ENCODE measurements at regions not wholly inside any gene's neighbourhood (a gene's known extent, or its start where the extent isn't known, plus 50 kb on each side); places are given as distances from the start of the nearest gene placed in this dataset.

DNA sequence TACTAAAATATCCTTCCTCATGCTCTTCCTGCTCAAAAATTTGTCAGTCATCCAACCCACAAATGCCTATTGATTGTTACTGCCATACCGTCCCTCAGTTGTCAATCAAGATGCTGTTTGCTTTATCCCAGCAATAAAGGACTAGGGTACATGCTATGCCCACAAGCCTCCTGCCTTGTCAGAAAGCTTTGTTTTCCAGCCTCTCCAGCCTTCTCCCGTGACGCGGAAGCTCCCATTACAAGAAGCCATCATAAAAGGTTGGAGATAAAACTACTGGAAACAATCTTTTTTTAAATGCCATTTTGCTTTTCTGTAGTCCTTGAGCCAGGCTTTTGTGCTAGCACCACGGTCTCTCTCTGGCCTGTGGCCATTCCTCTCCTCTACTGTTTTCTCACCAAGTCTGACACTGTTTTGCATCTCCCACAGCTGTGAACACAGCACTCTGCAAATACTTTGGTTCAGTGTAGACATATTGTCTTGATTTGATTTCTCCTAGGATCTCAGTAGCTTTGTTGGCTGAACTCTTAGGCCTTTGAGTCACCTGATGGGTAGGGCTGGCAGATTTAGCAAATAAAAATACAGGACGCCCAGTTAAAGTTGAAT, 495.7 kb upstream of the JARID2 start:
- no peaks in the 10 kb centered on the region for H3K36me3 Mint-ChIP-seq (ENCODE audit: insufficient read depth)
- peaks cover 12% of the 10 kb centered on the region for H3K9me3 Mint-ChIP-seq (ENCODE audit: low read depth)
- H3K27me3 Mint-ChIP-seq: no peaks in the 10 kb centered on the region
- H3K27ac Mint-ChIP-seq: no peak overlapping the region
- peaks cover 21% of the 10 kb centered on the region for H3K4me1 Mint-ChIP-seq (ENCODE audit: low read depth)
- no peak overlapping the region for H3K4me3 Mint-ChIP-seq (ENCODE audit: low read depth)
- TF ChIP-seq, protein P1, sequence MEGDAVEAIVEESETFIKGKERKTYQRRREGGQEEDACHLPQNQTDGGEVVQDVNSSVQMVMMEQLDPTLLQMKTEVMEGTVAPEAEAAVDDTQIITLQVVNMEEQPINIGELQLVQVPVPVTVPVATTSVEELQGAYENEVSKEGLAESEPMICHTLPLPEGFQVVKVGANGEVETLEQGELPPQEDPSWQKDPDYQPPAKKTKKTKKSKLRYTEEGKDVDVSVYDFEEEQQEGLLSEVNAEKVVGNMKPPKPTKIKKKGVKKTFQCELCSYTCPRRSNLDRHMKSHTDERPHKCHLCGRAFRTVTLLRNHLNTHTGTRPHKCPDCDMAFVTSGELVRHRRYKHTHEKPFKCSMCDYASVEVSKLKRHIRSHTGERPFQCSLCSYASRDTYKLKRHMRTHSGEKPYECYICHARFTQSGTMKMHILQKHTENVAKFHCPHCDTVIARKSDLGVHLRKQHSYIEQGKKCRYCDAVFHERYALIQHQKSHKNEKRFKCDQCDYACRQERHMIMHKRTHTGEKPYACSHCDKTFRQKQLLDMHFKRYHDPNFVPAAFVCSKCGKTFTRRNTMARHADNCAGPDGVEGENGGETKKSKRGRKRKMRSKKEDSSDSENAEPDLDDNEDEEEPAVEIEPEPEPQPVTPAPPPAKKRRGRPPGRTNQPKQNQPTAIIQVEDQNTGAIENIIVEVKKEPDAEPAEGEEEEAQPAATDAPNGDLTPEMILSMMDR (IDR thresholded peaks at IDR 0.05; ENCODE audit: unreplicated experiment): no peak
- DNase-seq (ENCODE audit: low spot score, unreplicated experiment): no peak

DNA sequence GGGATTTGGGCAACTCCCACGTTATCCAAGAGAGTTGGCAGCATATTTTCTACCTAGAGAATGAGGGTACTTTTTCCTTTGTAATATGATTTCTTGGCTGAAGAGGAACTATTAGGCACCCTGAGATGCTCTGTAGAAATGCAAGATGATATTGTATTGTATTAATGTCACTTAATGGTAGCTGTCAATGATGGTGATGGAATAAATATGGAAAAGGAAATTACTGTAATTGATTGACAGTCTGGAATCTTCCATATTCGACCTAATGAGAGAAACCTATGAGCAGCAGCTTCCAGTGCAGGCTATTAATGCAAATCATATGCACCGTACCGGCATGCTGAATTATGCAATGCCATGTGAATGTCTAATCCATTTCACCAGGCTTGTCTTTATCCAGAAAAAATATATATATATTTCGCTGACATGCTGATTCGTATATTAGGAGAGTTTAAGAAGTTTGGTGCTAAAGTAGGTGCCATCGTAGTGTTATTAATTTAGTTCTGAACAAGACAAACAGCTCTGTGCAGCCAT, 494.2 kb upstream of the JARID2 start:
- Mint-ChIP-seq H3K4me3 (ENCODE audit: low read depth) (no peak overlapping the region), H3K4me1 (ENCODE audit: low read depth) (peaks cover 18% of the 10 kb centered on the region), H3K36me3 (ENCODE audit: insufficient read depth) (no peaks in the 10 kb centered on the region), H3K9me3 (ENCODE audit: low read depth) (peaks cover 3% of the 10 kb centered on the region), H3K27me3 (no peaks in the 10 kb centered on the region), H3K27ac (no peak overlapping the region)
- TF ChIP-seq, protein P1 (IDR thresholded peaks at IDR 0.05; ENCODE audit: unreplicated experiment): no peak
- no peak for DNase-seq (ENCODE audit: low spot score, unreplicated experiment)

DNA sequence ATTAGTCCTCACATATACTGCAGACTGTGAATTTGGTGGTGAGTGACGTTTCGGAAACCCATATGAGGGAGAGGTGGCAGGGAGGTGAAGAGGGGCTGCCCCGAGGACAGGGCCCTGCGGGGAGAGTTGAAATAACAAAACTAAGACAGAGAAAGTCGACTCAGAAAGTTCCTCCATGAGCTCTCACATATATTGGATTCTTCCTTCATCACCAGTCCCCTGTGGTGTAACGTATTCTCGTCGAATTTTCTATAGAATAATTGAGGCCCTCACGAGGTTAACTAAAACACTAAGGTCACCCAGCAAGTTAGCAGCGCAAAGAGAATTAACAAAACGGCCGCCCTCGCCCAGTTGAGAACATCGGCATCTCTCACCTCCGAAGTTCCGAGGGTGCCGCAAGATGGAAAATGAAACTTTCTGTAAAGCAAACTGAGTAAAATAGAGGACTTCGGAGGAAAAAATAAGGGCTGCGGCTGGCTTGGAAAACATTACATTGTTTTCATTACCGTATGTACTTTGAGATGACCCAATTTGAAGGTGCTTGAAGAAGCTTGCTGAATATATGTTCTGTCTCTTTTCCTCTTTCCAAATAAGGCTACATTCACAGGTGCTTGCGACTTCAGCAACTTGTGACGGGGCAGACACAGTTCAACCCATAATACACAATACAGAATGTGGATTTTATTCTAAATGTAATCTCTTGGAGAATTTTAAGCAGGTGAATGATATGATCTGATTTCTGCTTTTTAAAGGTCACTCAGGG, 490.9 kb upstream of the JARID2 start:
- H3K9me3 Mint-ChIP-seq (ENCODE audit: low read depth): no peaks in the 10 kb centered on the region
- DNase-seq (ENCODE audit: low spot score, unreplicated experiment): no peak
- TF ChIP-seq, protein P1 (IDR thresholded peaks at IDR 0.05; ENCODE audit: unreplicated experiment): no peak
- no peaks in the 10 kb centered on the region for H3K27me3 Mint-ChIP-seq
- no peak overlapping the region for H3K27ac Mint-ChIP-seq
- H3K4me3 Mint-ChIP-seq (ENCODE audit: low read depth): no peak overlapping the region
- peaks cover 4% of the 10 kb centered on the region for H3K4me1 Mint-ChIP-seq (ENCODE audit: low read depth)
- no peaks in the 10 kb centered on the region for H3K36me3 Mint-ChIP-seq (ENCODE audit: insufficient read depth)

DNA sequence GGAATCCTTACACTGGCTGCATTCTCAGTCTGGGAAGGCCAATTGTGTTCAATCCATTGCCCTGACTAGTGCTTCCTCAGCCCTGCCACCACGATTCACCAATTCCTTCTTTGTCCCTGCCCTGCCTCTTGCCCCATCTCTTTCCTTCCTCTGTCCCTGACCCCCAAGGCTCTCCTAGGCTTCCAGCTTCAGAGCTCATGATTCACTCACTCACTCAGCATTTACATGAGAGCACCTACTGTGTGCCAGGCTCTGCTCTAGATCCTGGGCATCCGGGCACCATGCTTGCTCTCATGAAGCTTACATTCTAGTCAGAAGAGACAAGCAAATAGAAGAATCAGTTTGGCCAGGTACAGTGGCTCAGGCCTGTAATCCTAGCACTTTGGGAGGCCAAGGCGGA, 489.5 kb upstream of the JARID2 start:
- Mint-ChIP-seq H3K27me3 (no peaks in the 10 kb centered on the region), H3K9me3 (ENCODE audit: low read depth) (no peaks in the 10 kb centered on the region), H3K4me3 (ENCODE audit: low read depth) (no peak overlapping the region), H3K4me1 (ENCODE audit: low read depth) (no peaks in the 10 kb centered on the region), H3K36me3 (ENCODE audit: insufficient read depth) (no peaks in the 10 kb centered on the region), H3K27ac (no peak overlapping the region)
- TF ChIP-seq, protein P1 (IDR thresholded peaks at IDR 0.05; ENCODE audit: unreplicated experiment): no peak
- no peak for DNase-seq (ENCODE audit: low spot score, unreplicated experiment)

DNA sequence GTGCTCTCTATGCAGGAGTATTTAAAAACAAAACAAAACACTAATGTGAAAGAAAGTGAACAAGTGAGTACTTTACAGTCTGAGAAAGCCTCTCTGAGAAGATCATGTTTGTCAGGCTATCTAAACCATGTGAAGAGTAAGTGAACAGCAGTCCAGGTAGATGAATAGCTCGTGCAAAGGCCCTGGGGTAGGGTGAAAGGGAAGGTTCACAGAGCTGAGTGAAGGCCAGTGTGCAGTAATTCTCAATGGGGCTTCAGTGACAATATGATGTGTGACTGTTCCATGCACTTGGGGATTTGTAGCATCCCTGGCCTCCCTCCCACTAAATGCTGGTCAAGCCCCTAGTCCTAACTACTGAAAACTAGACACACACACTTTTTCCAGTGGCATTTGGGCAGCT, 488.9 kb upstream of the JARID2 start:
- H3K4me3 Mint-ChIP-seq (ENCODE audit: low read depth): no peak overlapping the region
- H3K4me1 Mint-ChIP-seq (ENCODE audit: low read depth): no peaks in the 10 kb centered on the region
- no peaks in the 10 kb centered on the region for H3K27me3 Mint-ChIP-seq
- DNase-seq (ENCODE audit: low spot score, unreplicated experiment): no peak
- H3K27ac Mint-ChIP-seq: no peak overlapping the region
- no peaks in the 10 kb centered on the region for H3K36me3 Mint-ChIP-seq (ENCODE audit: insufficient read depth)
- TF ChIP-seq, protein P1 (IDR thresholded peaks at IDR 0.05; ENCODE audit: unreplicated experiment): no peak
- no peaks in the 10 kb centered on the region for H3K9me3 Mint-ChIP-seq (ENCODE audit: low read depth)

Measured in progenitor cell of endocrine pancreas (in vitro differentiated cells).